Activated T-helper 1 cell treated with anti-CD3 and anti-CD28 coated beads, Interleukin-2, amount 50 U/mL, for 16 hours (primary cell): ENCODE measurements at regions not wholly inside any gene's neighbourhood (a gene's known extent, or its start where the extent isn't known, plus 50 kb on each side); places are given as distances from the start of the nearest gene placed in this dataset.
"Not testable (repeated sequence)": the region's sequence is repeated elsewhere in the genome, so short reads cannot be mapped to it uniquely, and the experiment has no call there.

Experiments
- DNase-seq, 2 donors: peaks; one replicate each; pipeline ENCODE4 v3.0.0-alpha.2; 2020; ENCODE audit warnings: low read depth in 1 of 2, low spot score in 1 of 2

DNA sequence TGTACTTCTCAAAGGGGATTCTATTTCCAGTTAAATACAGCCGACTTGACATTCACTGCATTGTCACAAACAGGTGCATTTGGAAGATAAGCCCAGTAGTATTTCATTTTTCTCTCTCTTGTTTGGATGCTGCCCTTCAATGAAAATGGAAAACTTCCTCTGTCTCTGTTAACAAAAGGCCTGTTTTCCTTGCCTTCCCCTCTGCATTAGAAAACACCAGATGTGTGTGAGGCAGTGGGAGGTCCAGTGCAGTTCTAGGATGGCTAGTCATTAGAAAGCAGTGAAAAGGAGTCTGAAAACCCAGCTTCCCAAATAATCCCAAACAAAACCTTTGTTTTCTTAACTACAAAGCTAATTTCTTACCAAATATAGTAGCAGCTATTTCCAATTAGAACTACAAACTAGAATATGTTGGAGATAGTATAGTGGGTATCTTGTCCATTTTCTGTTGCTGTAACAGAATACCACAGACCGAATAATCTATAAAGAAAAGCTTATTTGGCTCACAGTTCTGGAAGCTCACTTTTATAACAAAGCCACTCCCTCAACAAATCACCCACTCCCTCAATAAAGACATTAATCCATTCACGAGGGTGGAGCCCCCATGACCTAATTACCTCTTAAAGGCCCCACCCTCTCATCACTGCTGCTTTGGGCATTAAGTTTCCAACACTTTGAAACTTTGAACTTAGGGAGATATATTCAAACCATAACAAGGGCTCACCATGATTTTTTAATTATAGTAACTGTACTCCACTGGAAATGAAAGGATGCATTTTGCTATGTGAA, 452.1 kb upstream of the RPS6KA3 start:
- no peak for DNase-seq

DNA sequence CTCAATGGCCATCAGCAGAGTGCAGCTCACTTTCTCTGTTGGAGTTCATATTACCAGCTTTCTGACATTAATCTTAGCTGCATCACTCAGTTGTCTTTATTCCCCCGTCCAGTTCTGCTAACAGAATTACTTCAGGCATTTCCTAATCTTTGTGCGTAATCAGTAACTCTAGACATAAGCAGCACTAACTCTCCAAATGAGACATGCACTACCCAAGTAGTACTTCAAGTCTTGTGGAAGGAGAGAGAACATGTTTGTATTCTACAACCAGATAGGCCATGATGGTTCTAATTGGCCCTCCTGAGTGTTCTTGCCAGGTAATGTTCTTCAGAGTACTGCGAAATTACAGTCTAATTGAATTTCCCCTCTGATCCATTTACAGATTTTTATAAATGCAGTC, 448.5 kb upstream of the RPS6KA3 start:
- no peak for DNase-seq

DNA sequence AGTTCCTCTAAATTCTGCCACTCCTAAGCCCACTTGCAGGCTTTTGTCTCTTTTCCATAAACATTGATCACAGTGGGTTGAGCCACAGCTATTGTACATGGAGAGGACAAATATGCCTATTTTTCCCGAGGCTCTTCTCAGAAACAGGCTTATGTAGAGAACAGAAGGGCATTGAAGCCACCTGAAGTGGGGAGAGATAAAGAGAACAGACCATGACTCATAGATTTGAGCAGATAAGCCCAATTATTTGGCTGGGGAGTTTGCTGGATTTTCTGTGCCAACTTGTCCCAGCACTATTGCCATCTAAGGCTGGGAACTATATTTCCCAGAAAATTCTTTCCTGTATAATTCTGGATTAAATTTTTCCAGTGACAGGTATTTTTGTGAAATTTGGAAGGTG, 446.1 kb upstream of the RPS6KA3 start:
- no peak for DNase-seq

DNA sequence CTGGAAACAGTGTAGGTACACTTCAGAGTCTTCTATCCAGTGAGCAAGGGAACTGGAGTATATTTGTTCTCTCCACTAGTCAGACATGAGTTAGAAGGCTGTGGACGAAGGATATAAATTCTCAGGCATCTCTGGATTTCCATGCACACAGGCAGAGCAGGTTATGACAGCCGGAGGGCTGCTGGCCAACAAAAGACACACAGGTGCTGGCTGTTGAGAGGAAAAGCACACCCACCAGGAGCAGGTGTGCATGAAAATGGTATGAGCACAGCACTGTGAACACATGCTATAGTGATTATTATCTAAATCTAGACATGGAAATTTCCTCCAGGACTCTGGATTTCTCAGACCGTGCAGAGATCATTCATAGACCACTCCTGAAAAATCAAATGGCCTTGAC, 444.7 kb upstream of the RPS6KA3 start:
- no peak for DNase-seq

DNA sequence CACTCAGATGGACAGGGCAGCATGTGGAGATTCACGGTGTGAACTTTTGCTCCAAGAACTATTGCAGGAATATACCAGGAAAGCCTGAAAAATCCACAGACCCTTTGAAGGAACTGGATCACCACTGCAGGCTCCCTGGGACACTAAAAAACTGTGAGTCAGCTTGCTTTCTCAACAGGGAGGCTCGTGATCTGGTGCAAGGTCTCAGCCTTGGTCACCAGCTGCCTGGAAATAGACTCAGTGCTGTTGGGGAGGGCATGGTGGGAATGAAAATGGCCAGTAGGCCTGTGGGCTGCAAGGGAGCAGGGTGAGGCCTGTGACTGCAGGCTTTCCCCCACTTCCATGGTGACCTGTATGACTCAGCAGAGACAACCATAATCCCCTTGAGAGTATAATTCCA, 426.4 kb upstream of the RPS6KA3 start:
- no peak for DNase-seq

DNA sequence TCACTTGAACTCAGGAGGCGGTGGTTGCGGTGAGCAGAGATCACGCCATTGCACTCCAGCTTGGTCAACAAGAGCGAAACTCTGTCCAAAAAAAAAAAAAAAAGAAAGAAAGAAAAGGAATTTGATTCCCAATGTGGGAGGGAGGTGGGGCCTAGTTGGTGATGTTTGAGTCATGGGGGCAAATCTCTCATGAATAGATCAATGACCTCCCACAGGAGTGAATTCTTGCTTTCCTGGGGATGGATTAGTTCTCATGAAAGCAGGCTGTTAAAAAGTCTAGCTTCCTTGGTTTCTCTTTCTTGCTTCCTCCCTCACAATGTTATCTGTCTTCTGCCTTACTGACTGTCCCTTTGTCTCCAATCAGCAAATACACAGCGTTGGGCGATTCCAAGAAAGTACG, 419.5 kb upstream of the RPS6KA3 start:
- no peak for DNase-seq

DNA sequence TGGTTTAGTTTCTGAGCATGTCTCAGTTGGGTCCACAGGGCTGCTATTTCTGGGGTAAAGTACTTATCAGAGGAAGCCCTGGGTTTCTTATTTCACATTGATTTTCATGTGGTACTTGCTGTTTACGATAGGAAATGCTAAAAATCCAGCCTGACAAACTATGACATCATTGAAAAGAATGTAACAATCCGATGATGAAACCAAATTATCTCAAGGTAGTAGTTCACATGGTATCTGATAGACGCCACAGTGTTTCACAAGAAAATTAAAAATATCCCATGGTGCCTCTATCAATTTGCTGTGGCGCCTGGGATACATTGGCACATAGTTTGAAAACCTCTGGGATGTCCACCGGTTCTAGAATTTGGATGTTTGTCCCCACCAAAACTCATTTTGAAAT, 418.9 kb upstream of the RPS6KA3 start:
- DNase-seq, result no peak

DNA sequence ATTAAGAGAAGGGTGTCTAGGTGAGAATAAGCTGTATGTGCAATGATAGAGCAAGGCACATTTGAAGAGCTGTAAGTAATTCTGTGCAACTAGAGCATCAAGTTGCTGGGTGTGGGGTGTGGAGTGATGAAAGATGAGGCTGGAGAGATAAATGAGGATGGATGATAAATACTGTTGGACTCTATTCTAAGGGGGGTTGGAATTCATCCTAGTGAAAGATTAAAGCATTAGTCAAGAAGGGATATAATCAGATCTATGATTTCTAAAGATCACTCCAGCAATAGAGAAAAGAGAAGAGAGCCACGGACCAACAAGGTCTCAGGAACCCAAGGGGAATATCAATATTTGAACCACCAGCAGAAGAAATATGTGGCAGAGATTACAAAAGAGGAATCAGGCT, 415.0 kb upstream of the RPS6KA3 start:
- no peak for DNase-seq

DNA sequence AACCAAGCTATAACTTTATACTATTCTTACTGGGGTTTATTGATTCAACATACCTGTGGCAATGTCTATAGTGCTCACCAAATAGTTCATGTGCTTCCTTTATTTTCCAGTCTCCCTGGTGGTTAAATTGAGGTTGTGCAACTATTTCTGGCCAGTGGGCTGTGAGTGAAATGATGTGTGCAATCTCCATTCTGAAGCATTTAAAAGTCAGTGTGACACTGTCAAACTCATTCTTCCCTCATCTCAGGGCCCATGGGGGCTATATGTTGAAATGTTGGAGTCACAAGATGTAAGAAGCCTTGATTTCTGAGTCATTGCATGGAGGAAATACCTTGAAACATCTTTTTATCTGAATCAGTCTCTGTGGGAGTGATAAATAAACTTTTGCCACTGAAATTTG, 414.3 kb upstream of the RPS6KA3 start:
- DNase-seq, result no peak

DNA sequence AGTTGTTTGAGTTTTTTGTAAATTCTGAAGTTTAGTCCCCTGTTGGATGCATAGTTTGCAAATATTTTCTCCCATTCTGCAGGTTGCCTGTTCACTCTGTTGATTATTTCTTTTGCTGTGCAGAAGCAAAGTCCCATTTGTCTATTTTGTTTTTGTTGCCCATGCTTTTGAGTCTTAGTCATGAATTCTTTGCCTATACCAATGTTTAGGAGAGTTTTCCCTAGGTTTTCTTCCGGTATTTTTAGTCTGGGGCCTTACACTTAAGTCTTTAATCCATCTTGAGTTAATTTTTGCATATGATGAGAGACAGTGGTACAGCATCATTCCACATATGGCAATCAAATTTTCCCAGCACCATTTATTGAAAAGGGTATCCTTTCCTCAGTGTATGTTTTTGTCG, 405.8 kb upstream of the RPS6KA3 start:
- no peak for DNase-seq

DNA sequence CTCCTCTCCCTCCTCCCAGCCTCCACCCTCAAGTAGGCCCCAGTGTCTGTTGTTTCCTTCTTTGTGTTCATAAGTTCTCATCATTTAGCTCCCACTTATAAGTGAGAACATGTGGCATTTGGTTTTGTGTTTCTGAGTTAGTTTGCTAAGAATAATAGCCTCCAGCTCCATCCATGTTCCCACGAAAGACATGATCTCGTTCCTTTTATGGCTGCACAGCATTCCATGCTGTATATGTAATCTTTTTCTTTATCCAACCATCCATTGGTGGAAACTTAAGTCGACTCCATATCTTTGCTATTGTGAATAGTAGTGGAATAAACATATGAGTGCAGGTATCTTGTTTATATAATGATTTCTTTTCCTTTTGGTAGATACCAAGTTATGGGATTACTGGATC, 405.0 kb upstream of the RPS6KA3 start:
- DNase-seq, result not testable (repeated sequence)

DNA sequence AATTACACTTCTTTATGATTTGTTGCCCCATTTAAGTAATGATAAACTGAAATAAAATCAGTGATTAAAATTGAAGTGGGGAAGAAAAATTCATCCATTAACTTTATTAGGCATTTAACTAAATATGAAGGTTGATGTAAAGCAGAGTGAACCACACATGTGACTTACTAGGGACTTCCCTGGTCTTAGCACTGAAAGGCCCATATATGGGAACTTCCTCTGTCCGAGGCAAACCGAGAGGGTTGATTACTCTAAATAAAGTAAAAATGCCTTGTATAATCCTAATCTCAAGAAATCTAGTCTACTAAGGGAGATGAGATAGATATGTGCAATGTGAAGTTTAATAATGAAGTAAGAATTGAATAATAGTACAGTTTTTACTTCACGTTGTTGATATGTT, 403.9 kb upstream of the RPS6KA3 start:
- no peak for DNase-seq

DNA sequence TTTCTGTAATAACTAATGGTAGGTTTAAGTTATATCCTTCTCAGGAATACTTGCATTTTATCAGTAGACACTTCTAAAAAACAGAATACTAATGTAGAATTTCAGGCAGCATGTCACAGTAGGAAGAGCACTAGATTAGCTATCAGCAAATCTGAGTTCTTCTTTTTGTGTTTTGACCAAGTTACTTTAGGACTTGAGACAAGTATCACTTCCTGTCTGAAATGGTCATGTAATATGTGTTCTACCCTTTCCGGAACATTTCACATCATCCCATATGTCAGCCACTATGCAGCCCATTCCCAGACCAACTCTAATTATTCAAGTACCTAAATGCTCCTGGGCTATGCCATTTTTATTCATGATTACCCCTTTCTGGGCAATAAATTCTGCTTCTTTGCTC, 401.8 kb upstream of the RPS6KA3 start:
- DNase-seq, result no peak

DNA sequence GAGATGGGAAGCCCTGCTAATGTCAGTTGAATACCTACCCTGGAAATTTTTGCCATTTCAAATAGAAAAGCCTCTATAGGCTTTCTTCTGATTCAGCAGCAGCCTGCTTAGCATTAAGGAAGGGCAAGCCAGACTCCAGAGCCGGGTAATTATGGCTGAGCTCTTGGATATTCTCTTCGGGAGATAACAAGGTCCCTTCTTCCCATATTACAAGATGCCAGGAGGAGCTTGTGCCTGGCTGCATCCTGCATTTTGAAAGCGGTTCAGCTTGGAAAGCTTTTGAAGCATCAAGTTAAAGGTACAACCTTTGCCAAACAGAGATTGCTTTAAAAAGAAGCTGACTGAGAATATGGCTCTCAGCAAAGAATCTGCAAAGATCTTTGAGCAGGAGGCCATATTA, 399.6 kb upstream of the RPS6KA3 start:
- no peak for DNase-seq

DNA sequence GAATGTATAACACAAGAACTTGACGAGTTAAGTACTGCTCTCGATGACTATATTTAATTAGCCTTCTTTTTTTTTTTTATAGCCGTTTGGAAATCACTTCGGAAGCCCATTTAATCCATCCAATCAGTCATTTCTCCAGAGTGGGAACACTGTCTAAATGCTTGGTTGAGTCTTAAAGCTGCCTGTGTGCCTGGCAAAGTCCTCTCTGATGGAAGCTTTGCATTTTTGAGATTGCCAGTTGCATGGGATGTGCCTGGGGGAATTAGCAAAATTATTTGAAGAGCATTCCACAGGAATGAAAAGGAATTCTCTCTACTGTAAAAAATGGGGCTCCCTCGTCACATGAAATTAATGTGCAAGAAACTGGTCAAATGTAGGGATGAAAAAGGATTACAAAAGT, 398.8 kb upstream of the RPS6KA3 start:
- DNase-seq, result no peak

DNA sequence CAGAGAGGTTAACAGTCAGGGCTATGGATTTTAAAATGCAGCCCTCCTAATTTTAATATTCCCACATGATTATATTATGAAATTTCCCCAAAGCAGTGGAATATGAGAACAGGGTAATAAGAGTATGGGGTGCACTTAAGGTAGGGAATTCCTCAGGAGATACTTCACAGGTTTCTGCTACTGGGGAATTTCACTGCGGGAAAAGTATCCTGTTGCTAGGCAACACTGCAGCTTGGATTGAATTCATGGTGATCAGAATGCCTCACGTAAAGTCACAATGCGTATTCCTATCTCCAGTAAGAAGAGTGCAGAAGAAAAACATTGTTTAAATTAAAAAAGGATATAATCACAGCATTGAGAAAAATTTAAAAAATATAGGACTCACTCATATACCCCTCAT, 398.1 kb upstream of the RPS6KA3 start:
- no peak for DNase-seq

DNA sequence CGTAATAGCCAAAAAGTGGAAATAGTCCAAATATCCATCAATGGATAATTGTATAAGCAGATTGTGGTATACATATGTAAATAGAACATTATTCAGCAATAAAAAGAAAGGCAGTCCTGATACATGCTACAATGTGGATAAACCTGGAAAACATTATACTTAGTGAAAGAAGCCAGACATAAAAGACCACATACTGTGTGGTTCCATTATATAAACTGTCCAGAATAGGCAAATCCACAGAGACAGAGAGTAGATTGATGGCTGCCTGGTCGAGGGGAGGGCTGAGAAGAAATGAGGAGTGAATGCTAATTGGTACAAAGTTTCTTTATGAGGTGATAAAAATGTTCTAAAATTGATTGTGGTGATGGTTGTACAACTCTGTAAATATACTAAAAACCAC, 397.4 kb upstream of the RPS6KA3 start:
- DNase-seq, result no peak

DNA sequence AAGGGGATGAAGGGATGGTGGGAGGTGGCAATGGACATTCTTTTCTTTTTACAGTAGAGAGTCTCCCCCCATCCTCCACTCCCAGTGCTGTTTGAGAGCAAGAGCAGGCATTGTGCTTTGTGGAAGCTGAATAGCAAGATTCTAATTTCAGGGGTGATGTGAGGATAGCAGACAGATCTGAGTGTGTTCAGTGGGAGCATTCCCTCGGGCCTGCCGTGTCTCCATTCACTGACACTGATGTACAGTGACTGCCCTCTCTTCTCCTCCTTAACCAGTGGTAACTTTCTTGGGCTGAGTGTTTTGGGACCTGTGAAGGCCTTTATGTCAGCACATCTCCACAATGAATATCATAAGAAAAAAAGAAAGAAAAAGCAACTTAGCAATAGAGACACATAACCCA, 396.6 kb upstream of the RPS6KA3 start:
- no peak for DNase-seq

DNA sequence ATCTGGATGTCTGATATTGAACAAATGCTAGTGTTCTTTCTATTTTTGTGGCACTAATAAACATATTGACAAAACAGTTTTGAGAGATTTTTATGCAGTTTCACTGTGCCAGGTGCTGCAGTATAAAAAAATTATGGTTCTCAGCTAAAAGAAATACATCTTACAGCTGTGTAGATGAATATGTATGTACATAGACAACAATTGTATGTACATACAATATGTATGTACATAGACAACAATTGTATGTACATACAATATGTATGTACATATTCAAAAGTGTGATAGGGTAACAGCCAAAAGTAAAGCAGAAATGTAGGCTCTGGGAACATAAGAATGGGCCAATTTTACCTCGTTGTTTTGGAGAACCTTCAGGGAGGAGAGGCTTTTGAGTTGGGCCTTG, 390.0 kb upstream of the RPS6KA3 start:
- DNase-seq, result no peak

DNA sequence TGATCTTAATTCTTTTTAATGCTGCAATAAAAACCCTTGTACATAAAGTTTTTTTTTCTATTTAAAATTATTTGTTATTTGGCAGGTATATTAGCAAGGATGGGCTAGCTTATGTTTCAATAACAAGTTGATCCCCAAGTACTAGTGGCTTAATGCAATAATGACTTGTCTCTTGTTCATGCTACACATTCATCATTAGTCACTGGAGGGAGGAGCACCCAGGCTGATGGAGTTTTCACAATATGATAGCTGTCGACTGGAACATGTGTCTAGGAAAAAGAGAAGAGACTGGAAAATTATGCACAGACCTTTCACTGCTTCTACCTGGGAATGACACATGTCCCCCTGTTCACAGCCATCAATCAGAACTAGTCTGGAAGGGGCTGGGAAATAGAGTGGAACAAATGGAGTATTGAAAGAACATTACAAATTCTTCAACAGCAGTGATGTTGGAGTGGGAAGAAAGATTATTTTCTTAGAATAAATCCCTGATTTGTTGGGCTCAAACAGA, 387.9 kb upstream of the RPS6KA3 start:
- DNase-seq, result no peak

DNA sequence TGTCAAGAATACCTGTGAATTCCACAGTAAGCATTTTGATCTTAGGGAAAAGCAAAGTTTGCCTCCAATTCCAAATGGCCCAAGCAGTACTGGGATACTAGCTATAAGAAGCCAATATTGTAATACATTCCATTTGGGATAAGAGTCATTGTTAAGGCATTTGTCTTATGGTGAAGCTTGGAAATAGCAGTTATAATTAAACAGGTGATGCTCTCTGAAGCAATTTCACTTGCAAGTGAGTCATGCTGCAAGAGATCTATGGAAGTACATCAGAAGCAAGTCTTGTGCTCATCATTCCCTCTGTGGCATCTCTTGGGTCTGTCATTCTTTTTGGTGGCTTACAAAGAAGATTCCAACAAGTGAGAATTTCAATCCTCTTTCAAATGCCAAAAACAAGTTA, 386.4 kb upstream of the RPS6KA3 start:
- no peak for DNase-seq

DNA sequence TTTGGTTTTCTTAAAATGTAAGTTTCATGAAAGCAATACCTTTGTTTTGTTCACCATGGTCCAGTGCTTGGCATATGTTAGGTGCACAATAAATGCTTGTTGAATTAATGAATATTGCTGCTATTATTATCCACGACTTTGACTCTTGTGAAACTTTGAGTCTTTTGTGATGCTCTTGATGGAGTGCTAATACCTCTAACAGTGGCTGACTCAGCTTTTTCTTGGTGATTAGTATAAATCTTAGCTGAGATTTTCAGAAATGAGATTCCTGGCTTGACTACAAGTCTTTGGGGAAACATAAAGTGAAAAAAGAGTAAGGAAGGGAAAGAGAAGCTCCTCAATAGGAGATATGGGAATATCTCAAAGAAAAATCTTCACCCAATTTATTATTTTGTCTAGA, 375.2 kb upstream of the RPS6KA3 start:
- DNase-seq, result no peak

DNA sequence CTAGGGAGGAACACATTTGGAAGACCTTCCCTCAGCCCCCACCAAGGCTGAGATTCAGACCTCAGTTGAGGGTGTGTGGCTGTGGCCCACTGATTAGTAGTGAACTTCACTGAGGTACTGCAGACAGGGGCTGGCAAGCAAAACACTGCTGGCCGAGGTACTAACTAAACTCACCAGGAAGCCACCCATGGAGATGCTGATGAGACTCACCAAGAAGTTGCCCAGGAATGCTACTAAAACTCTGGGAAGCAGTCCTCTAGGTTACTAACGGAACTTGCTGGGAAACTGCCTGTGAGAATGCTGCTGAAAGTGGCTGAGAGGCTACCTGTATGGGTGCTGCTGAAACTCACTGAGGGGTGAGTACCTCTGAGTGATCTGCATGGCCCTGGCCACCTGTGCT, 372.4 kb upstream of the RPS6KA3 start:
- DNase-seq, result no peak
